Ramos (cell line): ENCODE measurements at regions not wholly inside any gene's neighbourhood (a gene's known extent, or its start where the extent isn't known, plus 50 kb on each side); places are given as distances from the start of the nearest gene placed in this dataset.

Experiments used
- in situ Hi-C: fragments of 300-500 bp; cut with MboI; formaldehyde crosslinking; loops from one replicate; pipeline ENCODE4 v1.14.3; 2022; ENCODE audit warnings: low sequenced_read_pairs; ENCODE audit not compliant: unreplicated experiment

DNA sequence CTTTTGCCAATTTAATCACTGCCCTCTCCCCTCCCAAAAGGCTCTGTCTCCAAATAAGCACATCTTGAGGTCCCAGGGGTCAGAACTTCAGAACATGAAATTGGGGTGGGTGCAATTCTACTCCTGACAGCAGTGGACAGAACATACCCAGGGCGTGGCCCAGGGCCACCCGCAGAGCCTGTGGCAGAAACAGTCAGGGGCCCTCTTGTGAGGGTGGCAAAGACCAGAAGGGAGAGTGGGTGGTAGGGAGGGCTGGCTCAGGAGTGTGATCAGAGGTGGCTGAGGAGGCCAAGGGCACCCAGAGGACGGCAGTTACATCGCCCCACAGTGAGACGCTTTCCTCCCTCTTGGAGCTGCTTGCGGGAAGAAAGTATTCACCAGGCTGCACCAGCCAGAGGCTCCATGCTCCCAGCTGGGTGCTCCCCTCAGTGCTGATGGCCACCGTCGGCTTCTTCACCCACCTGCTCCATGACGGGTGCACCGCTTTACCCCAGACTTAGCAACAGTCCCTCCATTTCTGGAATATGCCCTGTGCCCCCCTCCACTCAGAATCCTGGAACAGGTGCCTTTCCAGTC lies 1388.0 kb downstream of the BRD1 start:
- in situ Hi-C loops = no loop called here

DNA sequence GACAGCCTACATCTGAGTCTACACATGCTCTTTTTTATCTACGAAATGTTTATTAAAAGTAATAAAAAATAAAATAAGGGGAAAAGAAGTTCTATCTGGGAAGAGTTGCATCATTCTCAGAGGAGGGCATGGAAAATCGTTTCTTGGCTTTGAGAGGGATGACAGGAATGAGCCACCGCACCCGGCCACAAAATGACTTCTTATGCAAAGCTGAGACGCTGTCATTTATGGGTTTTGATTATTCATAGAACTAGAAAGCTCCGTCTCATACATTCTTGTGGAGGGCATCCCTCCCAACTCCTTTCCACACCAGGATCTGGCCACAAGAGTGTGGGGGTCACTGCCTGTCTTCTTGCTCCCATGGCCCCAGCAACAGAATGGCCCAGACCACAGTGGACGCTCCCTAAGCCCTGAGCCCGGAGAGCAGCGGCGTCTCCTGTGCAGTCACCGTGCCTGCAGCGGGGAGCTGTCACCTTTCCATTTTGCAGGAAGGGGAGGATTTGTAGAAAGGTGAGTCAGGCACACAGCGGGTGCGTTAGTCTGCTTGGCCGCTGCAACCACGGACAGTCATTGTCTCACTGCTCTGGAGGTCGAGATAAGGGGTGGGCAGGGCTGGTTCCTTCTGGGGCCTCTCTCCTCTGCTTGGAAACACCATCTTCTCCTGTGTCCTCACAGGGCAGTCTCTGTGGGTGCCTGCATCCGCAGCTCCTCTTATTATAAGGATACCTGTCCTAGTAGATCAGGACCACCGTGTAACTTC lies 1388.7 kb downstream of the BRD1 start:
- in situ Hi-C loops = no loop called here

DNA sequence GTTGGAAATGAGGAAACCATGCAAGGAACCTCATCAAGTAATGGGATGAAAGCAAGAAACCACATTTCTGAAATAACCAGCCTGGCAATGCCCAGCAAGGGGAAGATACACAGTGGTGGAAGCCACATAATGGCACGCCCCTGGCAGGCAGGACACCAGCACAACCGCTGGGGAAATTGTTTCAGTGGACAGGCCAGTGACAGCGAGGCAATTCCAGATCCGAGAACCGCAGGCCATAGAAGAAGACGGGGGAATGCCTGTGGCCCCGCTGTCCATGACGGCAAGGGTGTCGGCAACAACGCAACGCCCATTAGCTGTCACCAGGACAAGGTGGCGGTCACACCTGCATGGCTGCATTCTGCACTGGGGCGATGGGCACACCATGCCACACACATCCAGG lies 1389.6 kb downstream of the BRD1 start:
- in situ Hi-C loops = no loop called here

DNA sequence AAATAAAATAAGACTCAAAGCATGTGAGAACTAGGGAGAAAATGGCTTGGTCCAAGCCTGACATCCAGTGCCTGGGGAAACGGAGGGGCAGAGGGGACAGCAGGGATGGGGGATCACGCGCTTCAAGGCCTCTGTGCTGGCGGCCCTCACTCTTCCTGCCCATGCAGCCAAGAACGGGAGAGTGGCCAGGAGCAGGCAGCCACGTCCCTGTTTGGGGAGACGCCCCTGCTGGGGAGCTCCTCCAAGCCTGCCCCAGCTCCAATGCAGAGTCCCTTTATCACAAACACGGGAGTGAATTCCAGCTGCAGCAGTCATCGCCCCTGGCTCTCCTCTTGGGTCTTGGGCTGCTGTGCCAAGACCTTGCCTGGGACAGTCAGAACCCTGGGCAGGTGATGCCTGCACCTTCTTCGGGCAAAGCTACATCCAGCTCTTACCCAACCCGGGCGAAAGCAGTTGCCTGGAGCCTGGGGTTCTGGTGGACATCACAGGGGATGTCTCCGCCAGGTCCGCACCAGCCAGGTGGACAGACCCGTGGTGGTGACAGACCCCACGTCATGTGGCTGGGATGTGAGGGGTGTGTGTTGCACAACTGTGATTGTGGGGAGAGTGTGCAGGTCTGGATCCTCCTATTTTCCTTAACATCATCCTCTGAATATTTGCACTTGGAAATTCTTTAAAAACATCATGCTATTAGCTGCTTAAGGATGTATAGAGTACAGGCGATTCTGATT lies 1391.3 kb downstream of the BRD1 start:
- in situ Hi-C loops = no loop called here

DNA sequence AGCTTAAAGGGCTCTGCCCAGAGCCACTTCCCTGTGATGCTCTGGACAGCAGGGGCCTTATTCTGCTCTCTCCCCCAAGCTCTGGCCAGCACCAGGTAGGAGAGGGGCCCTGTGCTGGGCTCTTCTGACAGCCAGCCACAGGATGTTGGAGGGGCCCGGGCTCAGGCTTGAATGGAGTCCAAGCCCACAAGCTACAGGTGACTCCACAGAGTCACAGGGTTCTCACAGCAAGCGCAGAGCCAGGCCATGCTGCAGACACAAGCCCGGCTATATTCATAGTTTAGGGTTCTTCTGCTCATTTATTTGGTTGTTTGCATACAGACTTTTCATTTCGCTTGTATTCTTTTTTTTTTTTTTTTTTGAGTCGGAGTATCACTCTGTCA lies 1392.8 kb downstream of the BRD1 start:
- in situ Hi-C loops = no loop called here

DNA sequence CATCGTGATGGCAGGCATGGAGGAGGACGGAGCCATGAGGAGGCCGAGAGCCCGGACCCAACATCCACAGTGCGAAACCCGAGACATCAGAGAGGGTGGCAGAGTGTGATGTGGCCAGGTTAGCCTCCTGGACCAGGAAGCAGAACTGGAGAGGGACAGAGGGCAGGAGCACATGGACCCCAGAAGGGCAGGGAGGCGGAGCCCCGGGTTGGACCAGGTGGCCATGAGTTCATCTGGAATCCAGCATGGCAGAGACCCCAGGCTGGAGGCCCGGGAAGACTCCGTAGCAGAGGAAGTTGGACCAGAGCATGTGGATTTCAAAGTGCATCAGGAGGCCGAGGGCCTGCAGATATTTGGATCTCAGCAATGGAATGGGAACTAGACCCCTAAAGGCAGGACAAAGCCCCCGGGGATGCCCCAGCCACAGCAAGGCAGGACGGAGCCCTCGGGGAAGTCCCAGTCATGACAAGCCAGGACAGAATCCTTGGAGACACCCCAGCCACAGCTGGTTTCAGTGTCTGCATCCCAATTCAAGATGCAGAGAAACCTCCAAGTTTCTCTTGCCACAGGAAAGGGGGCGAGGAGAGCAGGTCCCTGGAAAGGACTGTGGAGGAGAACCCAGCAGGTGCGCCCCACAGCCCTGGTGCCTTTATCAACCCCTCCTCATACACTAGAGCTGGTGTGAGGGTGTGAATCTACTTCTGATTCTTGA lies 1393.4 kb downstream of the BRD1 start:
- in situ Hi-C loops = no loop called here

DNA sequence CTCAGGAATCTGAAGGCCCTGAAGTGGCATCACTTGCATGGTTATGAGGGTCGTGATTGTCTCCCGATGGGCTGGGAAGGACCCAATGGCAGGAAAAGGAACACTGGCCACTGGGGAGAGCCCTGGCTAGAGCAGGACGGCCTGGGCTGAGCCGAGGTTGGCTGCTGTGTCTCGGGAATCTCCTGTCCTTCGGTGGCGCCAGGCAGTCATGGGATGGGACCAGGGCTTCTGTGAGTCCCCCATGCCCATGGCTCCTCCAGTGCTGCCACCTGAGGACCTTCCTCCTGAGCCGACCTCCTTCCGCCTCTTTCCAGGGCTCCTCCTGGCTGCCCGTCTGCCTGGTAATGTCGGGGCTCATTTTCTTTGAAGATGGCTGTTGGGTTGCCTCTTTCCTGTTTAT lies 1394.0 kb downstream of the BRD1 start:
- in situ Hi-C loops = no loop called here

DNA sequence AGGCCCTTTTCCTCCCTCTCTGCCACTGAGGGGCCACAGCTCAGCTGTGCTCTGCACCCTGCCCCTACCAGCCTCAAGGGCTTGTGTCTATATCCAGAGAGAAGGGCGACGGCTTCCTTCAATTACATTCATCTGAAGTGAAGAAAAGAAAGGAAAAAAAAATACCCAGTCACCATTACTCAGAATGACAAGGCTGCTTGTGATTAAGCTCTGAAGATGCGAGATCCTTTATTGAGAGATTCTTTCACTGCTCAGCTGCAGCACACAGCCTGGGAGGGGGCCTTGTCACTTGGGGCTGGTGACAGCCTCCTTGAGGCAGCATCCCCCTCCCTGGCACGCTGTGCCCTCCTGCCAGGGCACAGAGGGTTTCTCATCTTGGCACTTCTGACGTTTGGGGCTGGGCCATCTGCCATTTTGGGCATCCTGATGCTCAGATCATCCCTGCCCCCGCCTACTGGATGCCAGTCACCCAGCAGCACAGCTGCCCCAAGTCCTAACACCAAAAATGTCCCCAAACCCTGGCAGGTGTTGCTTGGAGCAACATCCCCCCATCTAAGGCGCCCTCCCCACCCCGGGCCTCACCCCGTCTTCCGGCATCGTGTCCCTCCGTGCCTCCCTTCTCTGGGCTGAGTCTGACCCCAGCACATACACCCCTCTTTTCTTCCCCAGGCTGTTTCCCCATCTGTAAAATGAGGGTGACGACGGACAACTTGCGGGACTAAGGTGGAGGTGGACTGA lies 1394.7 kb downstream of the BRD1 start:
- in situ Hi-C loops = no loop called here

DNA sequence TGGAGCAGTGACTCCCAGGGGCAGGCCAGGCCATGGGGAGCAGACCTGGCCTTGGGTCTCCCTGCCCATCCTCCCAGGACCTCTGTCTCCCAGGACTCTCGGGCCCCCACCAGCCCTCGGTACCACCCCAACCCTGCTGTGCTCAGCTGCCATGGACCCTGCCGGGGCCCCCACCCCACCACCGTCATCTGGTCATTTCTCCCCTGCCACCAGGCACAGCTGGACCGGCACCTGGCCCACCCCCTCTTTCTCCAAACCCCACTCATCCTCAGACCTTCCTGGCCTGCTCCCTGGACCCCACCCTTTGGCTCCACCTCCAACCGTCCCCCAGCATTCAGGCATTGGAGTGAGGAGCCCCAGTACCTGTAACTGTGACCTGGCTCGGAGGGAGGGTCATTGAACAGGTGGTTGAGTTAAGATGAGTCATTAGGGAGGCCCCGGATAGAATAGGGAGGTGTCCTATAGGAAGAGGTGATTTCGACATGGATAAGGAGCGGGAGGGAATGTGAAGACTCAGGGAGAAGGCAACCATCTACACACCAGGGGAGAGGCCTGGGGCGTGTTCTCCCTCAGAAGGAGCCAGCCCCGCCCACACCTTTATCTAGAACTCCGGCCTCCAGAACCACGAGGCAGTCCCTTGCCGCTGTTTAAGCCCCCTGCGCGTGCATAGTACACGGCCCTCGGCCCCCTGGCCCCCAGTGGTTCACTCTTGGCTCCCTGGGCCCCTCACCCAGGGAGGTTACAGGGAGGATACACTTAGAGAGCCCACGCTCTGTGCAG lies 1395.9 kb downstream of the BRD1 start:
- in situ Hi-C loops = no loop called here

DNA sequence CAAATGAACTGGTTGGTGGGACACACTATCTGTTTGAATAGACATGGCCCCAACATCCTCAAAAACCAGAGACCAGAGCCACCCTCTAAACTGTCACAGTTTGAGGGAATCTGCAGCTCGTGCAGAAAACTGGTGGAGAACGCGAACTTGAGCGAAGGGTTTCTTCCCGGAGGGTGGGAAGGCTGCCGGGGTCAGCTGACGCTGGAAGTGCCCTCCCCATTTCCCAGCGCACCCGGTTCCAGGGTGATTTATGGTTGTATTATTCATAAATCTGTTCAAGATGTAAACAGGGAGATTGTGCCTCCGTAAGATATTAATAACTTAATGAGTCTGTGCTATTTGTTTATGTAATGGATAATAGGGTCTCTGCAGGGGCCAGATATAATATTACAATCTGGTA lies 1396.7 kb downstream of the BRD1 start:
- in situ Hi-C loops = no loop called here

DNA sequence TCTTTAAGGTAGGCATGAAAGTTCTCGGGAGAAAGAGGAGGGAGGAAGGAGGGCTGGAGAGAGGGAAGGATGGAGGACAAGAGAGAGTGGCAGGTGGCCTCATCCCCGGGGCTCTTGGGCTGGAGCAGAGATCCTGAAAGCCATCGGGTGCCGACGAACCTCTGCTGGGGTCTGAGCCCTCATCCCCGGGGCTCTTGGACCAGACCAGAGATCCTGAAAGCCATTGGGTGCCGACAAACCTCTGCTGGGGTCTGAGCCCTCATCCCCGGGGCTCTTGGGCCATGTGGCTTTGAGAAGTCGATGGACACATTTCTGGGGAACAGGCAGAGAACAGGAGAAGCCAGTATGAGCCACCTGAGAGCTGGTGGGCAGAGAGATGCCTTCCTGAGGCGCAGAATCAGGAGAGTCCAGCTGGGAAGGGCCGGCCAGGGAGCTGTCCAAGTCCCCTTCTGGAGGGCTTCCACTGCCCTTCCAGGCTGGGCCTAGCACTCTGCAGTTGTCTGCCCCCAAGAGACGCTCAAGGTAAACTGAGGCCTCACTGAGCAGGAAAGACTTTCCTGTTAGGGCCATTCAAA lies 1398.1 kb downstream of the BRD1 start:
- in situ Hi-C loops = no loop called here

DNA sequence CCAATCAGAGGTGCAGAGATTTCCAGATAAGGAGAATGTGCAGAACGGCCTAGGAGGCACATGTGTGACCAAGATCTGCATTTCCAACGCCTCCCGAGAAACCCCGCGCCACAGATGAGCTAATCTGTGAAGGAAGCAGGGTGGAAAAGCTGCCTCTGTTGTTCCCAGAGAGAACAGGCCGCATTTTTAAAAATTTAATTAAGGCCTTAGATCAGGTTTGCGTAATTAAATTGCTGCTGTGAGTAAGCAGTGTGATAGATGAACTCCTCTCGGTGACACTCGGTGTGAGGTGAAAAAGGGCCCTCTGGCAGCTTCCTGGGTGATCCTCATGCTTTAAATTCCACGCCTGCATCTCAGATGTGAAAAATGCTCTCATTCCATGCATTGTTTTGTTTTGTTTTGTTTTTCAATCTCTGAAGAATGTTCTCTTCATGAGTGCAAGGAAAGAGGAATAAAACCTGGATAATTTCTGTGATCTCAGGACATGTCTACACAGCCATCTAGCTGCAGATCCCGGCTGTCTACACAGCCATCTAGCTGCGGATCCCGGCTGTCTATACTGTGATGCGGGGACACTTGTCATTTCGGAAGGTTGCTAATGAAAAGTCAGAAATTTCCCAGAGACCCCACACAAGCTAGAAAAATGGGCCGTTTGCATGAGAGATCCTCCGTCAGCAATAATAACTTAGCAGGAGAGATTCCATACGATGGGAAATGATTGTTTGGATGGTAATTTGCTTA lies 1398.9 kb downstream of the BRD1 start:
- in situ Hi-C loops = no loop called here

DNA sequence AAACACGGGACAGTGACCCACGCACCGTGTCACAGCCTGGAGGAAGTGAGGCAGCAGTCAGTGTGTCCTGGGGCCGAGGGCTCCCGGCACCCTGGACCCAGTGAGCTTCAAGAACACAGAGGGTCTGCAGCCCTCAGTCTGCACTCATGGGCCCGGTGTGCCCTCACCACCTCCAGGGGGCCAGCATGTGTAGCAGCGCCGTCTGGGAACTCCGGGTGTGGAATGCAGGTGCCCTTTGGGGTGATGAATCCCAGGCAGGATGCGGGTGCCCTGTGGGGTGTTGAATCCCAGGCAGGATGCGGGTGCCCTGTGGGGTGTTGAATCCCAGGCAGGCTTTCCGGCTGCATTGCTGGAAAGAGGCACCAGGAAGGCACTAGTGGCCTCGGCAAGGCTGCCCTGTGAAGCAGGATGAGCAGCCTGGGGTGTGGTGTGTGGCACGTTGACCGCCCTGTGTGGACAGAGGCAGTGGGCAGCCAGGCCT lies 1399.9 kb downstream of the BRD1 start:
- in situ Hi-C loops = no loop called here

DNA sequence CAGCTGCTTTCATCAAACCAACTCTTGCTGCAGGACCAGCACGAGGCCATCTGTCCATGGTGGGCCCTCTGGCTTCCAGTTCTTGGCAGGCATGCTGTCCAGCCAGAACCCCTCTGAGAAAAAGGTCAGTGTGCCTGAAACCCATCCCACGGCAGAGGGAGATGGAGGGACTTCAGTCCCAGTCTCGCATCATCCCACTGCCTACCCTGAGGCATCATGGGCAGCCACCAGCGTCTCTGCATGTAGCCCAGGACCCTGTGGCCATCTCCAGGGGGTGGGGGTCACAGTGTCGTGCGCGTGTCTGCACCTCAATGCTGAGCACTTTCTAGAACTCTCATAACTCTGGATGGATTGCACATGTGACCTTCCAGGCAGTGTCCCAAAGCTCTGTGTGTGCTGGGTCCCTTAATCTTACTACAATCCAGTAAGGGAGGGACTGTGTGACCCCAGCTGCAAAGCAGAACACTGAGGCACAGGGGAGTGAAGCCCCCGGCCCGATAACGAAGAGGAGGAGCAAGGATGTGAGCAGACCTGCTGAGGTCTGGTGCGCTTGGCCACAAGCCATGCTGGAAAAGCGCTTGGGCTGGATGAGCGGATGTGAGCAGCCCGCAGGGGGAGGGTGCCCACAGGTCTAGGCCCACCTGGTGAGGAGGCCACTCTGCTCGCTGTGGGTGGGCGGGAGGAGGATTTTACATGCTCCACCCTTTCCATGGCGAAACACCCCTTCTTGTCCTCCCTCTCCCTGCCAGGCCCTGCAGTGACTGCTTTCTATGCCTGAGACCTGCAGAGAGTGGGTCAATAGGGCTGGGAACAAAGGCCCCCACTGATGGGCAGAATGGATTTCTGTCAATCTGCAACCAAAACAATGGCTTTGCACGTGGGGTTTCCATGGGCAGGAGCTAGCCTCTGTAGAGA lies 1401.0 kb downstream of the BRD1 start:
- in situ Hi-C loops = no loop called here

DNA sequence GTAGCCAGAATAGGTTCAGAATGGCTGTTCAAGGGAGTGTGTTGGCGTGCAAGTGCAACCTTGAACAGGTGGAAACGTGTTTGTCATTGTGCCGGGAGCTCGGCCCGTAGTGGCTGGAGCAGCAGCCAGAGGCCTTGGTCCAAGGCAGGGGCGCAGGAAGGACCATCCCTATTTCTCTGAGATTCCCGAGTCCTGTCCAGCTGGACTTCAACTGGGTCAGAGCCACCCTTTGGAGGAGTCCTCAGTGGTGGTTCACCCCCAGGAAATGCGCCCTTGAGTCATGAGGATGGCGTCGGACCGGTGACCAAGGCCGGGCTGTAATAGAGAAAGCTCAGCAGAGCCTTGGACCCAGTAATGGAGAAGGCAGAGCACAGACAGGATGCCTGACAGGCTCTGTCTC lies 1402.0 kb downstream of the BRD1 start:
- in situ Hi-C loops = no loop called here

DNA sequence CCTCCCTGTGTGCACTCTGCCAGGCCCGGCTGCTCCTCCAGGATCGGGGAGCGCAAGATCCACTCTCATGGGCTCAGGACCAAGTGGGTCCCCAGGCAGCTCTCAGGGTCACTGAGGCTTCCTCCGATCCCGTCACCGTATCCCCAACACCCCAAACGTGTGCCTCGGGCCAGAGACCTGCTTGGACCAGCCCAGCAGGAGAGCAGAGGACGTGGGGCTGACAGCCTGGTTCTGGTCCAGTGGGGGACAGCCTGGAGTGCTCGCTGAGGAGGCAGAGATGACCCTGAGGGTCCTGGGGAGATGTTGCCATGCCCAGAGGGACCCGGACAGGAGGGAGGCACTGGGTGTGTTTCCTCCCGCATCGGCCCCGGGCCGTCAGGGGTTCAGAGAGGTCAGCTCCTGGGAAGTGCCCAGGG lies 1402.6 kb downstream of the BRD1 start:
- in situ Hi-C loops = no loop called here

DNA sequence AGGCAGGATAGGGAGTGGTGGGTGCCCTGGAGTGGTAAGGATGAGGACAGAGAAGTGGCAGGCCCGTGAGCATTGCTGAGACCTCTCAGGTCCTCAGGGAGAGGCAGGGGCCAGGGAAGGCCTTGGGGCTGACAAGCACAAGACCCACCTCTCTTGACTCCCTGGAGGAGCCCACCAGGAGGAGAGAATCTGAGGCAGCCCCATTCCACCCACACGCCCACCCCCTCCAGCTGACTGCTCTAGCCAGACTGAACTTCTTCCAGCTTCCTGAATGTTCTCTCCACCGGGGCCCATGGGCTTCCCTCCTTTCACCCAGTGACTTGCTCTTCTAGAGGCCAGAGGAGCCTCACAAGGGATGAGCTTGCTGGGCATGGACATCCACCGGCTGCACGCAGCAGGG lies 1403.0 kb downstream of the BRD1 start:
- in situ Hi-C loops = no loop called here
